Ammon's horn (tissue), 1 donor: ENCODE measurements at regions not wholly inside any gene's neighbourhood (a gene's known extent, or its start where the extent isn't known, plus 50 kb on each side); places are given as distances from the start of the nearest gene placed in this dataset.

Experiments
- DNase-seq: peaks from one replicate; pipeline ENCODE4 v3.0.0-alpha.2; 2016; ENCODE audit warnings: low spot score

DNA sequence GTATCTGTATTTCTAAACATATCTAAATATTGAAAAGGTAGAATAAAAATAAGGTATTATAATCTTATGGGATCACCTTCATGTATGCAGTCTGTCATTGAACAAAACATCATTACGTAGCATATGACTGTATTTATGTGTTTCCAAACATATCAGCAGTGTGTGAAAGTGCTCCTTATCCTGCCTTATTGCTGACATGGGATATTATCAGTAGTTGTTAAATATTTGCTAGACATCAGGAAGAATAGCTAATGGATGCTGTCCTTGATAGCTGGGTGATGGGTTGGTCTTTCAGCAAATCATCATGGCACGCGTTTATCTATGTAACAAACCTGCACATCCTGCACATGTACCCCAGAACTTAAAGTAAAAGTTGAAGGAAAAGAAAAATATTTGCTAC lies 59.1 kb upstream of the FAM20A start:
- no peak for DNase-seq

DNA sequence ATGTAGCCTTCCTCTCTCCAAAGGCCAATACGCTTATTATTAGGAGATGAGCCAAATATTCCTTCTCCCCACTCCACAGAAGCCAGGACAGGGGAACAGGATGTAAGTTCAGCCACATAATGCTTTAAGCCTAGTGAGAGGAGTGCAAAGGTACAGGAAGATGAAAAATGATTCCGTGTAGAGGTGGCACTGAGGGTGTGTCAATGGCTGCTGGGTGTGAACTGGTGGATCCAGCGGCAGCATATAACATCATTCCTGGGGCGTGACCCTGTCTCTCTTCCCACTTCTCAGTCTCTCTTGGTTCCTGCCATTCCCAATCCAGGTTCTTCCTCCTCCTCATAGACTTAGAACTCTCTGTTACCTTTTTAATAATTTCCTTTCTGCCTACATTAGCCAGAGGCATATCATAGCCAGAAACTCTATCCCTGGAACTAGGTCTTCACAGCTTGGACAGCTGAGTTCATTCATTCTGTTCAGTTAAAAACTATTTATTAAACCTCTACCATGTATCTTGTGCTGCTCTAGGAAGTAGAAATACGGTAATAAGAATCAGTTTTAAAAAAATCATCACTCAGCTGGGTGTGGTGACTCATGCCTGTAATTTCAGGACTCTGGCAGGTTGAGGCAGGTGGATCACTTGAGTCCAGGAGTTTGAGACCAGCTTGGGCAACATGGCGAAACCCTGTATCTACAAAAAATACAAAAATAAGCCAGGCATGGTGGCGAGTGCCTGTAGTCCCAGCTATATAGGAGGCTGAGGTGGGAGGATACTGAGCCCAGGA lies 58.0 kb upstream of the FAM20A start:
- DNase-seq, result no peak

DNA sequence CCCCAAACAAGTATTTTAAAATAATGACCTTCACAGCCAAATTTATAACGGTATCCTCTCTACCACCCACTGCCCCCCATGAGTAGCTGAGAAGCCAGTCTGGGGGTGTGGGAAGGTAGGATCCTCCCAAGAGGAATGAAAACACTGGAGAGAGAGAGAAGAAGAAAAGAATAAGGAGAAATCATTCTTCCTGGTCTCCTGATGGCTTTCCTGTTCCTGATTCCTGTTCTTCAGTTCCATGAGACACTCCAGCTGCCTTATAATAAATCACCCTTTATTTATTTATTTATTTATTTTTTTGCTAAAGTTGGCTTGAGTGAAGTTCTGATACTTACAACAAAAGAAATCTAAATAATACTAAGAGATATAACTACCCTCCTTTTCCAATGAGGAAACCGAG lies 56.4 kb upstream of the FAM20A start:
- DNase-seq, result no peak

- no peak for DNase-seq
Observed at GRCh38 chr17:68657166-68657565, 56.0 kb upstream of the FAM20A start.

- no peak for DNase-seq
Observed at GRCh38 chr17:68656666-68657065, 55.5 kb upstream of the FAM20A start.
